HG03159 (cell line): ENCODE measurements at regions not wholly inside any gene's neighbourhood (a gene's known extent, or its start where the extent isn't known, plus 50 kb on each side); places are given as distances from the start of the nearest gene placed in this dataset.
"Not testable (repeated sequence)": the region's sequence is repeated elsewhere in the genome, so short reads cannot be mapped to it uniquely, and the experiment has no call there.

Experiments used
- ATAC-seq: cut with Tn5 transposase; IDR thresholded peaks from one replicate; pipeline ENCODE4 v1.9.1; 2021; ENCODE audit warnings: mild to moderate bottlenecking, moderate library complexity; ENCODE audit not compliant: unreplicated experiment

DNA sequence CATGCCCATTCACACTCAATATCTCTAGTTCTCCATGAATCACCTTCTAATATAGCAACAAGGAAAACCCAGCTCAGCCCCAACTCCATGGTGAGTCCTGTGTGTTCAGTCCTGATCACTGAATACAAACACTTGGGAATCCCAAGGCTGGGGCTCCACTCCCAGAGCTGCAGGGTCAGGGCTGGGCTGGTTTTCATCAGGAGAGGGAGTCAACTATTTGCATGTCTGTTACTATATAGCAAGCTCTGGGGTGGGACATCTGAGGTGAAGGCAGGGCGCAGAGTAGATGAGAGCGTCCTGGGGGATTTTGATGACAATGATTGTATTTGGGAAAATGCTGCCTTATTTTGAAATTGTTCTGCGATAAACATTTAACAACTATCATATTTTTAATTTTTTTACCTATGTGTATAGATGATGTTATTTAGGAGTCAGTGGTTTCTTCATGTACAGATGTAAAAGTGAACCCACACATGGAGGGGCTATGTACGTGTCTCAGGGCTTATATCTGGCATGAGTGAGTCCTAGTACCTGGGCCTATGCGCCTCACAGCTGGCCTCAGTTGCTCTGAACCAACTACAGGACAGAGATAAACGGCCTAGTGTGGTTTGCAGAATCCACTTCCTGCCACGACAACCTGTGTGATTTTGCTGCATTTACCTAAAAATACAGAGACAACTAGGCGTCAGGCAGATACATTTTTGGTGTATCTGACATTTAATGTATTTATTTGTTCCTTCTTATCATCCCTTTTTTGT lies 603.7 kb downstream of the TMEM121 start:
- not testable (repeated sequence) for ATAC-seq

GRCh38 chr14:106133126-106133525 lies 606.7 kb downstream of the TMEM121 start:
- ATAC-seq = not testable (repeated sequence)

DNA sequence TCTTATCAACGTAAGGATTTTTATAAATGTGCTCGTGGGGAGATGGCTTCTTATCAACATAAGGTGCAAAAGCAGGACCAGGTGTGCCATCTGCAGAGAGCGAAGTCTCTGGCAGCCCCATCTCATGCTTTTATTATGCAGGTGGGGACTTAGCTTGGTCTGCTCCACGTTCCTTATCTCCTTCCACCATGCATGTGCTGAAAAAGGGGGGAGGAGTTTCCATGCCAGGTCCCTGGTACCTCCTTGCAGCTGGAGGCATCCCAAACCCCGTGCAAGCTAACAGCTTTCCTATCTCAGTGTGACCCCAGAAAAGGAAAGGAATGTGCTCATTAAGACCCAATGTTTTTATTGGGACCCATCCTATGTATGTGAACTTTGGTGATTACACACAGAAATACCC lies 608.5 kb downstream of the TMEM121 start:
- ATAC-seq = no peak

DNA sequence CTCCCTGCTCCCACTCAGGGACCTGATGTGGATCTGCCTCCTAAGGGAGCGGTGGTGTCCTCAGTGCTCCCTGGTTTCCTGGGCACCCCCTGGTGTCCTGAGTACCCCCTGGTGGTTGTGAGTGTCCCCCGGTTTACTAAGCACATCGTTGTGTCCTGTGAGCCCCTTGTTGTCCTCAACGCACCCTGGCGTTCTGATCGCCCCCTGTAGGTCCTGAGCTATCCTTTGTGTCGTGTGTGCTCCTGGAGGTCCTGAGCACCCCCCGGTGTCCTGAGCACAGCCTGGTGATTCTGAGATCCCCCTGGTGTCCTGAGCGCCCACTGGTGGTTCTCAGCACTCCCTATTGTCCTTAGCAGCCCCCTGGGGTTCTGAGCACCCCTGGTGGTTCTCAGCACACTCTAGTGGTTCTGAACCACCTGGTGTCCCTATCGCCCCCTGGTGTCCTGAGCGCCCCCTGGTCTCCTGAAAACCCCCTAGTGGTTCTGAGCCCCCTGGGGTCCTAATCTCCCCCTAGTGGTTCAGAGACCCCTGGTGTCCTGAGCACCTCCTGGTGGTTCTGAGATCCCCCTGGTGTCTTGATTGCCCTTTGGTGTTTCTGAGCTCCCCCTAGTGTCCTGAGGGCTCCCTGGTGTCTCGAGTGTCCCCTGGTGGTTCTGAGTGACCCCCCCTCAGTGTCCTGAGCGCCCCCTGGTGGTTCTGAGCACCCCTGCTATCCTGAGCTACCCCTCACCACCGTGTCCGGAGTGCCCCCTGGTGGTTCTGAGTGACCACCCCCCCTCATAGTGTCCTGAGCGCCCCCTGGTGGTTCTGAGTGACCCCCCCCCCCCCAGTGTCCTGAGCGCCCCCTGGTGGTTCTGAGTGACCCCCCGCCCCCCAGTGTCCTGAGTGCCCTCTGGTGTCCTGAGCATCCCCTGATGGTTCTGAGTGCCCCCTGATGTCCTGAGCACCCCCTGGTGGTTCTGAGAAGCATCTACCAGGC lies 615.1 kb downstream of the TMEM121 start:
- no peak for ATAC-seq

DNA sequence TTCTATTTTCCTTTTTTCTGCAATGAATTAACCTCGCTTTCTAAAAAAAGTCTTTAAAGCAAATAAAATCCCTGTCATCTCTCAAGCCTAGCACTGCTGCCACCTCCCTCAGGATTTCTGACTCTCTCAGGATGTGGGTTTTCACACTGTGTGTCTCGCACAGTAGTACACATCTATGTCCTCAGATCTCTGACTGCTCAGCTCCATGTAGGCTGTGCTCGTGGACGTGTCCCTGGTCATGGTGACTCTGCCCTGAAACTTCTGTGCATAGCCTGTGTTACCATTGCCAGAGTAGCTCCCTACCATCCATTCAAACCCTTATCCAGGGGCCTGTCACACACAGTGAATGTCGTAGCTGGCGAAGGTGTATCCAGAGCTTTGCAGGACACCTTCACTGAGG lies 619.3 kb downstream of the TMEM121 start:
- ATAC-seq = not testable (repeated sequence)

GRCh38 chr14:106153362-106153955 lies 627.1 kb downstream of the TMEM121 start:
- not testable (repeated sequence) for ATAC-seq

GRCh38 chr14:106163316-106163715 lies 636.9 kb downstream of the TMEM121 start:
- no peak for ATAC-seq

GRCh38 chr14:106163812-106164211 lies 637.4 kb downstream of the TMEM121 start:
- not testable (repeated sequence) for ATAC-seq

- no peak for ATAC-seq
Measured at GRCh38 chr14:106166232-106166631, 639.8 kb downstream of the TMEM121 start.

DNA sequence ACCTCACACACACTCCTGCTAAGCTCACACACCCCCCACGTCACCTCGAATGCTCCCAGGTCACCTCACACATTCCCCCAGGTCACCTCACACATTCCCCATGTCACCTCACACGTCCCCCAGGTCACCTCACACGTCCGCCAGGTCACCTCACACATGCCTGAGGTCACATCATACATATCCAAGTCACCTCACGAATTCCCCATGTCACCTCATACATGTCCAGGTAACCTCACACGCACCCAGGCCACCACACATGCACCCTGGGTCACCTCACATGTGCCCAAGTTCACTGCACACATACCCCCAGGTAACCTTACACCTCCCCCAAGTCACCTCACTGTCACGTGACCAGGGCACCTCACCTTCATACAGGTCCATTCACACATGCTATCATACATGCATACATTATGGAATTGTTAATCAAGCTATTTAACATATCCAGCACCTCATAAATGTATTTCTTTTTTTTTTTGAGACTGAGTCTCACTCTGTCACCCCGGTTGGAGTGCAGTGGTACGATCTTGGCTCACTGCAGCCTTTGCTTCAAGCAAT lies 640.3 kb downstream of the TMEM121 start:
- ATAC-seq = no peak

DNA sequence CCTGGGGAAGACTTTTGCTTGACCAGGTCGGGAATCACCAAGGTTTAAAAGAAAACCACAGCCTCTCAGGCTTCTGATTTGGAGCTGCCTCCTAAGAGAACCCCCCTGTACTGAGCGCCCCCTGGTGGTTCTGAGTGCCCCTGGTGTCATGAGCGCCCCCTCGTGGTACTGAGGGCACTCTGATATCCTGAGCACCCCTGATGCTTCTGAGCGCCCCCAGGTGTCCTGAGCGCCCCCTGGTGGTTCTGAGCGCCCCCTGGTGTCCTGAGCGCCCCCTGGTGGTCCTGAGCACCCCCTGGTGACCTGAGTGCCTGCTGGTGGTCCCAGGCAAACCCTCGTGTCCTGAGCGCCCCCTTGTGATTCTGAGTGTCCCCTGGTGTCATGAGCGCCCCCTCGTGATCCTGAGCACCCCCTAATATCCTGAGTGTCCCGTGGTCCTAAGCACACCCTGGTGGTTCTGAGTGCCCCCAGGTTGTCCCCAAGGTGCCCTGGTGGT lies 643.8 kb downstream of the TMEM121 start:
- not testable (repeated sequence) for ATAC-seq

- no peak for ATAC-seq
Measured at GRCh38 chr14:106174206-106174605, 647.8 kb downstream of the TMEM121 start.

- ATAC-seq = not testable (repeated sequence)
Measured at GRCh38 chr14:106177266-106178246, 651.2 kb downstream of the TMEM121 start.

- no peak for ATAC-seq
Measured at GRCh38 chr14:106179761-106180160, 653.4 kb downstream of the TMEM121 start.

- ATAC-seq = not testable (repeated sequence)
Measured at GRCh38 chr14:106184771-106185170, 658.4 kb downstream of the TMEM121 start.

- not testable (repeated sequence) for ATAC-seq
Measured at GRCh38 chr14:106185174-106185836, 658.9 kb downstream of the TMEM121 start.

DNA sequence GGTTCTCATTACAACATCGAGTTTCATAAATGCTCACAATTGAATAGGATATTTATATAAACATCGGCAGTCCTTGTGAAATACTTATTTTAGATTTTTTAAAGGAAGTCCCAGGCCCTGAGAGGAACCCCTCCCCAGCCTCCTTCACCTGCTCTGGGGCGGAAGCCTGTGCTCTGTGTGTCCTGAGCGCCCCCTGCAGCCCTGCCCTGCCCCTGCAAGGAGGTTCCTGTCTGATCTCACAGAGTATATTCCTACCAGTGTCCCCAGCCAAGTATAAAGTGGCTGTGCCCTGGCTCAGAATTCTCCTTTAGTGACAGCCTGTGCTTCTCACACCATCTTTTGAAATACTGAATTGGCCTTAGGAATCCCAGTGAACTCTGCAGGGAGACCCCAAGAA lies 659.5 kb downstream of the TMEM121 start:
- ATAC-seq = no peak

- ATAC-seq = no peak
Measured at GRCh38 chr14:106187216-106187615, 660.8 kb downstream of the TMEM121 start.

DNA sequence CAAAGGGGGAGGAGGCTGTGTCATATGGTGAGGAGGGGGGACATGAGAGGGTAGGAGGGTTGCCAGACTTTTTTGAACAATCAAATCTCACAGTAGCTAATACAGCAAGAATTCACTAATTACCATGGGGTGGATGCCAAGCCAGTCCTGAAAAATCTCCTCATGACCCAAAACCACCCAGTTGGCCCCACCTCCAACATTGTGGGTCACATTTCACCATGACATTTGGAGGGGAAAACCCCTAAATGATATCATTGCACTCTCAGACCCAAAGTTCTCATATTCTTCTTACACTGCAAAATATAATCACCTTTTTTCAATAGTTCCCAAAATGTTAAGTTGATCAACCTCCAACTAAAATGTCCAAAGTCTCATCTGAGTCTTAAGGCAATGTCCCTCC lies 666.3 kb downstream of the TMEM121 start:
- ATAC-seq = not testable (repeated sequence)
